Upper lobe of right lung (tissue), 1 donor: ENCODE measurements at regions not wholly inside any gene's neighbourhood (a gene's known extent, or its start where the extent isn't known, plus 50 kb on each side); places are given as distances from the start of the nearest gene placed in this dataset.

ENCODE experiments used
- ATAC-seq: fragments of 200-7000 bp; cut with Tn5 transposase; one replicate; pipeline ENCODE4 v1.9.1; 2020; ENCODE audit warnings: mild to moderate bottlenecking, moderate library complexity
- DNase-seq: peaks from one replicate; pipeline ENCODE4 v3.0.0-alpha.2; 2020
- H3K27ac ChIP-seq: fragments of 200-600 bp; one replicate; pipeline ENCODE4 v1.8.0; 2022
- H3K27me3 ChIP-seq: fragments of 200-600 bp; one replicate; pipeline ENCODE4 v1.8.0; 2022; ENCODE audit warnings: mild to moderate bottlenecking
- H3K36me3 ChIP-seq: fragments of 200-600 bp; one replicate; pipeline ENCODE4 v1.8.0; 2022
- H3K4me1 ChIP-seq: fragments of 200-600 bp; one replicate; pipeline ENCODE4 v1.8.0; 2022
- H3K4me3 ChIP-seq: fragments of 200-600 bp; one replicate; pipeline ENCODE4 v1.8.0; 2022; ENCODE audit warnings: mild to moderate bottlenecking
- H3K9me3 ChIP-seq: fragments of 200-600 bp; one replicate; pipeline ENCODE4 v1.8.0; 2022
- CTCF ChIP-seq: fragments of 200-600 bp; IDR thresholded peaks from one replicate; pipeline ENCODE4 v1.8.0; 2022; ENCODE audit warnings: antibody characterized with exemption
- intact Hi-C: fragments of 100-400 bp; cut with DNase I; formaldehyde crosslinking; loops from one replicate; pipeline ENCODE4 v1.11.0; 2022
- donor health status: DM: no; HTN: yes; CAD: no; lungs with severe emphysema.

GRCh38 chr22:48429446-48430020, 1398.1 kb downstream of the BRD1 start:
- no peak overlapping the region for H3K27ac ChIP-seq
- intact Hi-C loops, result no loop called here
- H3K4me1 ChIP-seq, result no peaks in the 10 kb centered on the region
- no peaks in the 10 kb centered on the region for H3K27me3 ChIP-seq
- DNase-seq (peak; percentile 34), ATAC-seq (no peak)
- H3K4me3 ChIP-seq, result no peak overlapping the region
- H3K9me3 ChIP-seq, result no peaks in the 10 kb centered on the region
- no peaks in the 10 kb centered on the region for H3K36me3 ChIP-seq
- no peak for TF ChIP-seq CTCF

- intact Hi-C loops, result no loop called here
- Histone ChIP-seq H3K4me1 (no peaks in the 10 kb centered on the region), H3K27ac (no peak overlapping the region), H3K9me3 (no peaks in the 10 kb centered on the region), H3K27me3 (no peaks in the 10 kb centered on the region), H3K4me3 (no peak overlapping the region), H3K36me3 (no peaks in the 10 kb centered on the region)
- no peak for DNase-seq
- no peak for ATAC-seq
- TF ChIP-seq CTCF, result no peak
Measured at GRCh38 chr22:48428631-48429371, 1398.9 kb downstream of the BRD1 start.

GRCh38 chr22:48427731-48428211, 1399.9 kb downstream of the BRD1 start:
- no peak for TF ChIP-seq CTCF
- DNase-seq, result peak; percentile 50
- no peaks in the 10 kb centered on the region for H3K27me3 ChIP-seq
- H3K36me3 ChIP-seq, result no peaks in the 10 kb centered on the region
- no peaks in the 10 kb centered on the region for H3K4me1 ChIP-seq
- H3K27ac ChIP-seq, result no peak overlapping the region
- no peak for ATAC-seq
- H3K9me3 ChIP-seq, result no peaks in the 10 kb centered on the region
- intact Hi-C loops, result no loop called here
- H3K4me3 ChIP-seq, result no peak overlapping the region

GRCh38 chr22:48426466-48427380, 1401.0 kb downstream of the BRD1 start:
- no peak for ATAC-seq
- peak; percentile 42 for DNase-seq
- TF ChIP-seq CTCF, result no peak

GRCh38 chr22:48425641-48426040, 1402.0 kb downstream of the BRD1 start:
- Histone ChIP-seq H3K27me3 (no peaks in the 10 kb centered on the region), H3K9me3 (no peaks in the 10 kb centered on the region), H3K4me3 (no peak overlapping the region), H3K36me3 (no peaks in the 10 kb centered on the region), H3K4me1 (no peaks in the 10 kb centered on the region), H3K27ac (no peak overlapping the region)
- DNase-seq (peak; percentile 30), ATAC-seq (no peak)
- intact Hi-C loops, result no loop called here
- TF ChIP-seq CTCF, result no peak

More at GRCh38 chr22:48426466-48427380, 1401.0 kb downstream of the BRD1 start:
- Histone ChIP-seq H3K36me3 (no peaks in the 10 kb centered on the region), H3K9me3 (no peaks in the 10 kb centered on the region), H3K27me3 (no peaks in the 10 kb centered on the region), H3K4me3 (no peak overlapping the region), H3K27ac (no peak overlapping the region), H3K4me1 (no peaks in the 10 kb centered on the region)
- intact Hi-C loops, result no loop called here
